Stimulated activated CD4-positive, alpha-beta T cell treated with anti-CD3 and anti-CD28 coated beads, Interleukin-12 subunit alpha, Interleukin-12 subunit beta, amount 100 ng/mL, for 48 hours (primary cell): ENCODE measurements at regions not wholly inside any gene's neighbourhood (a gene's known extent, or its start where the extent isn't known, plus 50 kb on each side); places are given as distances from the start of the nearest gene placed in this dataset.

Experiments
- DNase-seq, 3 donors: peaks; one replicate each; pipeline ENCODE4 v3.0.0-alpha.2; 2020; ENCODE audit warnings: low read depth in 2 of 3, low spot score in 1 of 3

GRCh38 chr12:132408626-132409494 is 79.5 kb upstream of the GALNT9 start:
- no peak for DNase-seq

DNA sequence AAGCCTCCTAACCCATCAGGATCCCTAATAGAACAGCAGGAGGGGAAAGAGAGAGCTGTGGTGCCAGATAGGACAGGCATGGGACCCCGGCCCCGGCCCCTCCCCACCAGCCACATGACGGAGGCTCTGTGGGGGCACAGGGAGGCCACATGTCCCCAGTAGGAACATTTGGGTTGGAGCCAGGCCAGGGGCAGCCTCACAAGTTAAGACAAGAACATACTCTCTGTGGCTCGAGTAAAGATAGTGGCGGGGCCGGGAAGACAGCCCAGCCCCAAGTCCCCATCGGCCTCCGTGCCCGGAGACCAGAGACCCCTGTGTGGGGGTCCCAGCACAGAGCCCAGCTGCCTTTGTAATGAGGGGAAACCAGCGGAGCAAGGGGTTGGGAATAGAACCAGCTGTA is 78.6 kb upstream of the GALNT9 start:
- DNase-seq: no peak

- DNase-seq: no peak
Observed at GRCh38 chr12:132407451-132407961, 78.1 kb upstream of the GALNT9 start.

DNA sequence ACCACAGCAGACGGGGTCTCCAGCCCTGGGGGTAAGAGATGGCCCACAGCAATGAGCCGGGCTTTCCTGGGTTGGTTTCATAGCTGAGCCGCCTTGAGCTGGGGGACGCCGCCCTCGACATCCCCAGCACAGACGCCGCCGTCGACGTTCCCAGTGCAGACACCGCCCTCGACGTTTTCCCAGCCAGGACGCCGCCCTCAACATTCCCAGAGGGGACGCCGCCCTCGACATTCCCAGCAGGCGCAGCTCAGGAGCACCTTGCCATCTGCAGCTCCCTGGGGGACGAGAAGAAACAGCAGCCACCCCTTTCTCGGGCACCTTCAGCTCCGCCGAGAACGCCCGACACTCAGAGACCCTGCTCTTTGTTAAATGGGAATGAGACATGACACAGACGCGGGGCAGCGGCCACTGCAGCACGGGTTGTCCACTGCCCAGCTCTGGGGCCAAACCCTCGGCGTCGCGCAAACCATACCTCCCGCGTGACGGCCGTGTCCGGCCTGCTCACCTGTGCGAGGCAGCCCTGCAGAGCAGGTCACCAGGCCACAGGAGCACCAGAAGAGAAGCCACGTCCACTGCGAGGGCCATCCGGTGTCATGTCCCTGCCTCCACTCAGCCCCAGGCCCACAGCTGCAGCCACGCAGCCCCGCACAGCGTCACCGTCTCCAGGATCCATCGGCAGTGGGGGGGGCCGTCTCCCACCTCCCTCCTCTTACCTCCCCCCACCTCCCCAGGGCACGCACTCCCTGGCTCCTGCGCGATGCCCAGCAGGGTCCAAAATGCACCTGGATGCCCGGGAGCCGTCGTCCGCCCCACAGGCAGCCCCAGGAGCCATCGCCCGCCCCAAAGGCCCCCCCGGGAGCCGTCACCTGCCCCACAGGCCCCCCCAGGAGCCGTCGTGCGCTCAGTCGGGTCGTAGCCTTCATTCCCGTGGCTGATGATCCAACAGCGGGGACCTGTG is 77.4 kb upstream of the GALNT9 start:
- DNase-seq: no peak

DNA sequence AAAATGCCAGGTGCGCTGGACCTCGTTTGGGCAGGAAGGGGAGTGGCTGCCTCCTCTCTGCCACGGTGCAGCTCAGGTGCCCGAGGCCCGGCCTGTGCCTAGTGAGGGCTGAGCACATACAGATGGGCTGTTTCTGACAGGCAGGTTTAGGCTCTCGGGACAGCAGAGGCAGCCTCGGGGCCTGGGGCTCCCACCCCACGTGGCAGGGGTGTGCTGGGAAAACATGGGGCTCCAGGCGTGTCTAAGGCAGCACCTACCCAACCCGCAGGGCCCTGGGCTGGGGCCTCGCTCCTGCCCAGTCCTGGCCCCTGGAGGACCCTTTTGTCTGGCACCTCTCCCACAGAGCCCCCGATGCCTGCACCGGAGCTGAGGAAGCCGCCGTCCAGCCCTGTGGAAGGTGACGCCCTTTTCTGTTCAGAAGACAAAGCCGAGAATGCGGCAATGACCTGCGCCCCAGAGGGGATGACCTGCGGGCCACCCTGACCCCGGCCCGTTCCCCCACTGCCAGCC is 76.4 kb upstream of the GALNT9 start:
- DNase-seq: no peak

GRCh38 chr12:132404951-132405741 is 75.8 kb upstream of the GALNT9 start:
- DNase-seq: no peak

- no peak for DNase-seq
Observed at GRCh38 chr12:132404435-132404855, 75.1 kb upstream of the GALNT9 start.

GRCh38 chr12:132403636-132404434 is 74.4 kb upstream of the GALNT9 start:
- DNase-seq: no peak

DNA sequence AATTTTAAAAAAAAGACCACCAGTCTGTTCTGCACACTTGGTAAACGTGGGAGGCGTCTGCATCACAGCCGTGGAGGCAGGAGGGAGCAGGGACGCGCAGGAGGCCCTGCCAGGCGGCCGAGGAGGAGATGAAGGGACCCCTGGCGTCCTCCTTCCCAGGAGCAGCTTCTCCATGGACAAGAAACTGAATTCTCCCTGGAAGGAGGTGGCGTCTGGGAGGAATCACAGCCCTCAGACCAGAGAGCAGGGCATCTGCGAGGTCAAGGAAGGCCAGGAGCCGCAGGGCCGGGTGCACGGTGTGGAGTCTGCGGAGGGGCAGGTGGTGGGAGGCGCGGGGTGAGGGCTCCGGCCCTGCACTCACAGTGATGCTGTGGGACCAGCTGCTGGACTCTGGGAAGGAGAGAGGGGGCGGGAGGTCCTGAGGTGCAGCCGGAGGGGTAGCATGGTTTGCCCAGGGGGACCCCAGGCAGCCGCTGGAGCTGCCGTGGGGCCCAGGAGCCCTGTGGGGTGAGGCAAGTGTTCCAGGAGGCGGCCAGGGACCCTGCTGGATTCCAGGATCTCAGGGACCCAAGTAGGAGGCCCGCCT is 73.5 kb upstream of the GALNT9 start:
- DNase-seq: no peak

- no peak for DNase-seq
Observed at GRCh38 chr12:132401982-132402381, 72.6 kb upstream of the GALNT9 start.

DNA sequence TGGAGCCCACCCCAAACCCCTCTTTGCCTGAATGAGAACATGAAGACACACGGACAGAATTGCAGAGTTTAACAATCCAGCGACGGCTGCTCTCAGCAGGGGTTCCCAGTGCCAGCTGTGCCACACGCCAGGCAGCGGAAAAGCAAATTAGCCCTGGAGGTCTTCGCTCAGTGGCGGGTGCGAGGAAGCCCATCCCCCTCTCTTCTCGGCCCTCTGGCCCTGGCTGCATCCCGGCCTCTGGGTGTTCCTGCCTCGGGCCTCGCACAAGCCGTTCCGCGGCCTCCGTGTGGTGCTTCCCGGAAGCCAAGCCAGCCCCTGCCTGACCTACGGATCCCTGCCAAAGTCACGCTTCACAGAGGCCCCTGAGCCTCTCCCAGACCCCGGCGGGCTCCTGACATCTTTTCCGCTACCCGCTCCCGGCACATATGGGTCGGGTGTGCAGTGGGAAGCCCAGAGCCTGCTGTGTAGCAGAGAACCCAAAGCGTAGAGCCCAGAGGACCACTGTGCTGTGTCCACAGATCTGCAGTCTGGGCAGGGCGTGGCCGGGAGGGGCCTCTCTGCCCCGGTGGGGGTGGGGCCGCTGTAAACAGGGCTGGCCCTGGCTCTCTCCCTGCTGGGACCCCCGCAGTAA is 70.7 kb upstream of the GALNT9 start:
- no peak for DNase-seq

- no peak for DNase-seq
Observed at GRCh38 chr12:132399092-132400010, 70.0 kb upstream of the GALNT9 start.

GRCh38 chr12:132398386-132398991 is 69.1 kb upstream of the GALNT9 start:
- no peak for DNase-seq

- DNase-seq: no peak
Observed at GRCh38 chr12:132397934-132398385, 68.6 kb upstream of the GALNT9 start.

- no peak for DNase-seq
Observed at GRCh38 chr12:132397152-132397933, 68.0 kb upstream of the GALNT9 start.

- DNase-seq: no peak
Observed at GRCh38 chr12:132396657-132397056, 67.3 kb upstream of the GALNT9 start.

GRCh38 chr12:132395908-132396305 is 66.5 kb upstream of the GALNT9 start:
- DNase-seq: no peak
